ENCODE measurements at regions not wholly inside any gene's neighbourhood (a gene's known extent, or its start where the extent isn't known, plus 50 kb on each side); places are given as distances from the start of the nearest gene placed in this dataset.
A peak's percentile ranks its signal among the peaks of the same experiment; 100 is the strongest.

- DNase-seq, result no peak
Observed at GRCh38 chr16:82404586-82405315, 222.0 kb upstream of the CDH13 start.

DNA sequence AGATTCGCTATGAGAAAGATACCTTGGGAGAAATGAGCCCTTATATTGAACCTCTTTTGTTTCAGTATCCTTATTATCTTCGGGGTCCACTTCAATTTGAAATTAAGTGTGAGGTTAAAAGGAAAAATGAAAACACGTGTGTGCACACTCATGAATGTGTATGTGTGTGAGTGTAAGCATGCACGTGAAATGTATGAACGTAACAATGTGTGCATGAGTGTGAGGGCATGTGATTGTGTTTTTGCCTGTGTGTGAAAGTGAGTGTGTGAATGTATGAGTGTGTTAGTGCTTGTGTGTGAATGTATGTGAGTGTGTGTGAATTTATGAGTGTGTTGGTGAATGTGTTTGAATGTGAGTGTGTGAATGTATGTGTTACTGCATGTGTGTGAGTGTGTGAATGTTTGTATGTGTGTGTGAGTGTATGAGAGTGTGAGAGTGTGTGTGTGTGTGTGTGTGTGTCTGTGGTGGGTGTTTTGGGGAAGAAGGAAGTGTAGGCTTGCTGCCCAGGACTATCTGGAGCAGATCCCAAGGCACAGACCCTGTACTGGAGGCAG is 224.0 kb upstream of the CDH13 start:
- no peak for DNase-seq

- no peak for DNase-seq
Observed at GRCh38 chr16:82400046-82400445, 226.7 kb upstream of the CDH13 start.

GRCh38 chr16:82396509-82396908 is 226.5 kb upstream of the MPHOSPH6 start:
- peak; percentile 12 for DNase-seq

- no peak for DNase-seq
Observed at GRCh38 chr16:82395212-82395611, 225.2 kb upstream of the MPHOSPH6 start.

DNA sequence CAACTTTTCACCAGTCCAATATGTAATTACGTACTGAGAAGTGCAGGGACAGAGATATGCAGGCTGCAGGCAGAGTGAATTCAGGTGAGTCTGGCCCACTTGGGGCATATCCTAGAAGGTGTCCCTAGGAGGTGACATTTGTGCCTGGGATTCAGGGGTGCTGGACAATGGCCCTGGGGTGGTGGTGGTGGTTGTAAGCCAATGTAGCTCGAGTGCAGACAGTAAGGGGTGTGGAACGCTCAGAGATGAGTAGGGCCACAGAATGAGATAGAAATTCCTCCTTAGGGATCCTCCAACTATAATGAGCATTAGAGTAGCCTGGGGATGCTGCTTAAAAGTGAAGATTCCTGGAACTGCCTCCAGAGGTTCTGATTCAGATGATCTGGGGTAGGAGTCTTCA is 221.7 kb upstream of the MPHOSPH6 start:
- DNase-seq, result no peak

DNA sequence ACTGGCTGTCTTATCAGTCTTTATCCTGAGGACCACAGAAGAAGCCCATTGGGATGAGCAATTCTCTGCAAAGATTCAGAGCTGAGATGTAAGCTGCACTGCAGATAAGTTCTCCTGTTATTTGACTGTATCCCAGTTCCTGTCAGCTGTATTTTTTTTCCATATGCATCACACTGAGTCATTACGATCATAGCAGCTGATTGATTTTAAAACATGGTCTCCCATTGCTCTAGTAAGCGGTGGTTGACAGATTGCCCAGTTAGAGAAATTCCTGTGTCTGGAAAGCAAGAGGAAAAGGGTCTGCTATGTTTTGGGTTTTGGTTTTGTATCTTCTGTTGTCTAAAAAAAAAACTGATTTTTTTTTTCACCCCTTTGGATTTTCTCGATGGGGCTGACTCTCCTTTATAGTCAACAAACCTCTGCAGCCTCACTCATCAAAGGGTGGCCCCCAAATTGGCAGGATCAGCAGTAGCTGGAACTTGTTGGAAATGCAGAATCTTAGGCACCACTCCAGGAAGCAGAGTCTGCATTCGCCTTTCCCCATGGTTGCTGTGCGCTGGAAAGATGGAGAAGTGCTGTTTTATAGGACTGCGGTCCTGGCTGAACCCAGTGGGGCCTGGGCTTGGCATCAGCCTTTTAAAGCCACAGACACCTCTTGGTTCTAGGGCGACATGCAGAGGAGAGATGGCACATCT is 220.1 kb upstream of the MPHOSPH6 start:
- no peak for DNase-seq

DNA sequence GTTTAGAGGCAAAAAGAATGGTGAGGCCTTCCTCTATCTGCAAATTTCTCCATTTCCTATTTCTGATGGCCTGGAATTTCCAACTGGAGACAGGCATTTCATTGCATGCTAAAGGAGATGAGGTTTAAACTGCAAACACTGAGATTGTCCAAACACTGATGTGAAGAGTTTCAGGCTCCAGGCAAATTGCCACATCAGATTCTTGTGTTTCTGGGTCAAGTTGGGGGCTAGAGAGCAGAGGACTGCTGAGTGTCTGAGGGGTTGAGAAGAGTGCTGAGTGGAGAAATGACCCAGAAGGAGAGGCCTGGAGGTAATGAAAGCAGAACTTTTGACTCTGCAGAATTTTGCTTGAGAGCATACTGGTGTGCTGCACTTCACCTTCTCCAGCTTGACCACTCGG is 216.7 kb upstream of the MPHOSPH6 start:
- DNase-seq, result no peak

DNA sequence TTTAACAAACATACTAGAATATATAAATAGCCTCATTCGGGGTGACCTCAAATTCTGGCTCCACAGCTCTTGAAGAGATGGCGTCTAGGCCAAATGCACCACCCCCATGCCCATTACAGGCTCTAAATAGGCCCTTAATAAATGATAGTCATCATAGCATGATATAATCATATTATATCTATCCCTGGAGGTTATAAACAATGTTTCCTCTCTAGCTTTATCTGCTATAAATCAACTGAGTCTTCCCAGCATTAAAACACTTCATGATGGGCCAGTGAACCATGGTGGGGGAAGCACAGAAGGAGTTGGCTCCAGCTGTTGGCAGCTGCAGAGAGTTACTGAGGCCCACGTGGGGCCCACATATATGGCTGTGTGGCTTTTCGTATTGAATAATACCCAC is 214.9 kb upstream of the MPHOSPH6 start:
- no peak for DNase-seq

GRCh38 chr16:82384017-82384416 is 214.0 kb upstream of the MPHOSPH6 start:
- DNase-seq, result no peak

GRCh38 chr16:82382521-82382920 is 212.5 kb upstream of the MPHOSPH6 start:
- no peak for DNase-seq

DNA sequence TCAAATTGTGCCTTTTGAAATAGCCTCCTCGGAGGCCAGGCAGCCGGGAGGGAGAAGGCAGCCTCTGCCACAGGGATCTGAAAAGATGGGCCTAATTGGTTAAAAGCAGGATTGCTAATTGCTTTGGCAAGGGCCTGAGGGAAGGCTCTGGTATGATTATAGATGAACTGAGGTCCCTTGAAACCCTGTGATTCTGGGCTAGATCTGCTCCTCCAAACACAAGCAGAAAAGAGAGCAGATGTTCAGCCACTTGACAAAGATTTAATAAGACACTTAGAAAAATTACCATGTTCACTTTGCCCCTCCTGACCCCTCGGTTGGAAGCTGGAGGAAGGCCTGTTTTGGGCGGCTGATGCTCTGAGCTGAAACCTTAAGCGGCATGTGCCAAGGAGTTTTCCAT is 209.5 kb upstream of the MPHOSPH6 start:
- no peak for DNase-seq

- DNase-seq, result no peak
Observed at GRCh38 chr16:82373976-82374375, 204.0 kb upstream of the MPHOSPH6 start.

- no peak for DNase-seq
Observed at GRCh38 chr16:82370282-82370681, 200.3 kb upstream of the MPHOSPH6 start.

DNA sequence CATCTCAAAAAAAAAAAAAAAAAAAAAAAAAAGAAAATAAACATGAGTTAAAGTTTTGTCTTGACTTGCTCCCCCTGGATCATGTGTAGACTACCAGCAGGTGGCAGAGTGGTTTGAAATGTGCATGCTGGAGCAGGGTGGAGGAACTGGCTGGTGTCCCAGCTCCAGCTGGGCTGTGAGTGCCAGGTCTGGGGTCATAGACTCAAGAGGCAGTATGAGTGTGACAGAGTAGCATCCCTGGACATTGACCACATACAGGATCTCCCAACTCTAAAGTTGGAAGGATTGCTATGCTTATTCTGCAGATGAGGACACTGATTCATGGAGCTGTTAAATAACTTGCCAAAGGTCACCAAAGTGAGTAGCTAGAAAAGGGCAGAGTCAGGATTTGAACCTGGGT is 198.0 kb upstream of the MPHOSPH6 start:
- no peak for DNase-seq

DNA sequence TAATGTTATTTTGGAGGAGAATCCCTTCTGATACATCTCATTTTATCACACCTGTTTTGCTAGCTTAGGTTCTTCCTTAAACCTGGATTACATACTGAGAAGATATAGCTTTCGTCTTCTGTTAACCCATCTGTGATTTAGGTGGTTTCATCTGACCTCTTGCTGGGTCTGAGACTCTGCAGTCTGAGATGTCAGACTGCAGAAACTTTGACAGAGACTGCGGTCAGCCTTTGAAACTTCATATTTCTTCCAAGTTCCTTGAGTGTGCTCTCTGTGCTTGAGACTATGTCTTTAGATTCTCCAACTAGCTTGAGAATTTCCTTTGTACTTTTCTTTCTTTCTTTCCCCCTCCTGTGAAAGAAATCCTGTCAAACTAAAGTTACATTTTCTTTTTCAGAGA is 196.4 kb upstream of the MPHOSPH6 start:
- DNase-seq, result no peak

DNA sequence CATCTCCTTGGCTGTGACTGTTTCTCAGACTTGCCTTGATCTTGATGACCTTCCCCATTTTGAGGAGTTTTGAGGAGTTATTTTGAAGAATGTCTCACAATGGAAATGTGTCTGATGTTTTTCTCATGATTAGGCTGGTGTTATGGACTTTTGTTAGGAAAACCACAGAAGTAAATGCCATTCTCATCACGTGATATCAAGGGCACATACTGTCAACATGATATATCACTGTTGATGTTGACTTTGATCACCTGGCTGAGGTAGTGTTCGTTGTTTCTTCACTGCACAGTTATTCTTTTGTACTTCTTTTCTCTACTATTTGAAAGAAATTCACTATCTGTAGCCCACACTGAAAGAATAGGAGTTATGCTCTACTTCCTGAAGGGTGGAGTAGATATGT is 194.7 kb upstream of the MPHOSPH6 start:
- no peak for DNase-seq

GRCh38 chr16:82363026-82363816 is 193.2 kb upstream of the MPHOSPH6 start:
- no peak for DNase-seq

DNA sequence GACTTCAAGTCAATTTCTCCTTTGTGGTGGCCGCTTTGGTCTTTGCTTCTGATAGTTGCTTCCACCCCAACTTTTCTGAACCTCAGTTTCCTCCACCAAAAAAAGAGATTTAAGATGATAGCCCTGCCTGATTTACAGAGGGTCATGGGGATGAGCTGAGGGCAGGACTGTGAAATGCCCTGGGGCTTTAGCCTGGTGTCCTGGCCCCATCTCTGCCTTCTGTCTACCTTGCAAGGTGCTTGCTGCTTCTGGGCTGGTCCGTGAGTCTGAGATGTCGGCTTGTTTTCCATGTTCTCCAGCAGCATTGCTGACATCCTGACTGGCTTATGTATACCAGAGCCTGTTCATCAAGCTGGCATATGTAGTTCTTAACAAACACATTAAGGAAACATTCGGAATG is 191.9 kb upstream of the MPHOSPH6 start:
- DNase-seq, result no peak

DNA sequence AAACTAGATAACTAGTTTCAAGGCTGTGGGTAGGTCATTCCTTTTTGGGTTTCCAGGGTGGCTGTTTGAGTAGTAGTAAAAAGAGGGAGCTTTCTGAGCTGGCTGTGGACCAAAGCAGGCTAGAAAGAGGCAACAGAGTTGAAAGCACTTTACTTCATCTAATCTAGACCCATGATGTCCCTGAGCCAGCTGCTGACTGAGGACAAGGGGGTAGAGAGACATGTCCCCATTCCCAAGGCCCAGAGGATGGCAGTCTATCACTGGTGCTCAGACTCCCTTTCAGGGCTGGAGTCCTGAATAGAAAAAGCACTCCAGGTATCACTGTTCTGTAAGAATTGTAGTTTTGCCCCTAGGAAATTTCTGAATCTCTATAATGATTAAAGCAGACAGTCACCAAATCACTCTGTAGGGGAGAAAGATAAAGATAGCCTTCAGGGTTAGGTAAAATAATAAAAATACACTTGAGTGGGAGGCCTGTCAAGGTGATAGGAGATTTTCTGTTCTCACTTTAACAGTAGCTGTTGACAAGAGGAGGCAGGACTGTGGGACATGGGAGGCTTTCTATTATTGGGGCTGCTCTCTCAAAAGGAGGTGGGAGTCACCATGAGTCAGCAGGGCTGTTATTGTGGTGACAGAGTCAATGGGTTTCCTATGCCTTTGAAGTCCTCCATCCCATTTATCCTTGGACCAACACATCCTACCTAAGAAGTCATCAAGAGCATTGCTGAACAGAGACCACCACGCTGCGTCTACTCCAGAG is 190.2 kb upstream of the MPHOSPH6 start:
- DNase-seq, result no peak

DNA sequence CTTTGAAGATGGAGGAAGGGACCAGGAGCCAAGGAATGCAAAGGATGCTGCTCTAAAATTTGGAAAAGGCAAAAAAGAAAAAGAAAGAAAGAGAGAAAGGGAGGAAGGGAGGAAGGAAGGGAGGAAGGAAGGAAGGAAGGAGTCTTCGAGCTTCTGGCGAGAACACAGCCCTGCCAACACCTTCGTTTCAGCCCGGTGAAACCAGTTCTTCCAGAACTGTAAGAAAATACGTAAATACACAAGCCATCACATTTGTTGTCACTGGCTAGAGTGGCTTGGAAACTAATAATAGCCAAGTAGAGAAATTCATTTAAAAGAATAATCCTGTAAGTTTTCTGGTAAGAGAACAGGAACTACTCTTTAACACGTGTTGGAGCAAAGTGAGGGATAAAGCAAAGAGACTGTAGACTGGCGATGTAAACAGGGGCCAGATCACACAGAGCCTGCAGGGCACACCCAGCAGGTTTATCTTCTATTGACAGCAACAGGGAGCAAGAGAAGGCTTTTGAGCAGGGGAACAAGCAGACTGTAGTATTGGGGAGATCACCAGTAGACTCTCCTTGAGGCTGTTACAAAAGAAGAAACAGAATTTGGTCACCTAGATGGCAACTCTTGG is 188.7 kb upstream of the MPHOSPH6 start:
- DNase-seq, result no peak

DNA sequence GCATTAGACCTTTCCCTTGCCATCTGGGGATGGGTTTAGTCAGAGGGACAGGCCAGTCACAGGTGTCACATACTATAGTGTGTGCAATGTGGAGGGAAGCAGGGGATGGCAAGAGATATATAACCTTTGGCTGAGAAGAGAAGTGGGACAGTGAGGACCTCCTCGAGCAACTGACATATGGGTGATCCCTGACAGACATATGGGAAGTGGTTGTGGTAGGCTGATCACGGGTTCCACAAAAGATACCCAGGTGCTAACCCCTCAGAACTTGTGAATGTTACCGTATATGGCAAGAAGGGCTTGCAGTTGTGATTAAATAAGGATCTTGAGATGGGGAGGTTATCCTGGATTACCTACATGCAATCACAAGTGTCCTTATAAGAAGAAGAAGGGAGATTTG is 188.1 kb upstream of the MPHOSPH6 start:
- DNase-seq, result no peak
